H7 (cell line): ENCODE measurements at regions not wholly inside any gene's neighbourhood (a gene's known extent, or its start where the extent isn't known, plus 50 kb on each side); places are given as distances from the start of the nearest gene placed in this dataset.

ENCODE experiments used
- DNase-seq: peaks from one replicate; pipeline ENCODE4 v3.0.0; 2012
- H3K27me3 ChIP-seq: 2 replicates; pipeline ENCODE4 v1.6.0; 2011; ENCODE audit warnings: mild to moderate bottlenecking, low read length; ENCODE audit not compliant: control insufficient read depth, insufficient read depth
- H3K36me3 ChIP-seq: replicated peaks from 2 replicates; pipeline ENCODE4 v1.5.1; 2011; ENCODE audit warnings: low read length; ENCODE audit not compliant: control insufficient read depth, insufficient read depth
- H3K4me3 ChIP-seq: 2 replicates; pipeline ENCODE4 v1.5.1; 2011; ENCODE audit warnings: low read depth, mild to moderate bottlenecking, control low read depth, low read length, moderate library complexity; ENCODE audit not compliant: insufficient read depth

DNA sequence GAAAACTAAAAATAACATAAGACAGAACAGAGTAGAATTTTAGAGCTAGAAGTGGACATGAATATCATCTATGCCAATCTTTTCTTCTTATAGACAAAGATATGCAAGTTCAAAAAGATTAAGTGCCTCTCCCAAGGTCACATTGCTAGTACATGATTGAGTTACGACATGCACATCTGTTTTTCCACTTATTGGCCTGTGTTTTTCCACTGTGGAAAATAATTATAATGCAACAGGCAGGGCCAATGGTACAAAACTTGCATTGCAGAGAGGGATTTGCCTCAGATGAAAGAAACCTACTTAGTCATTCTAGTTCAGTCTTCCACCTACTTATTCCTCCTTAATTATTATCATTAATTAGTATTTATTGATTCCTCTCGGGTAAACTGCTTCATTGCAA is 407.8 kb upstream of the SGCD start:
- no peaks in the 10 kb centered on the region for H3K27me3 ChIP-seq
- no peak for DNase-seq
- H3K4me3 ChIP-seq, result no peak overlapping the region

DNA sequence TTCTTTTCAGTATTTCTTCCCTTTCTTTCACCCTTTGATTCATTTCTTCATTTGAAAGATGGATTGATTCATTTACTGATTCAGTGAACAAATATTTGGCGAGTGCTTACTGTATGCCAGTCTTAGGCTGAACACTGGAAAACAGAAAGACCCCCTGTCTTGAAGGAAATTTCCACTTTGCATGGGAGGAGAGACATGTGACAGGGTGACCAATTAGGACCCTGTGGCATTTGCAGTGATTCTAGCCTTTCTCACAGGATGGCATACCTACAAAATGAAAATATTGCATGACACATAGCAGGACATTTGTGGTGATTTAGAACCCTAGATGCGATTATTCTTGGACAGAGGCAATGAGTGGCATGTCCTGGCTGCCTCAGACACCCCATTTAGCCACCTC is 407.2 kb upstream of the SGCD start:
- DNase-seq, result no peak
- Histone ChIP-seq H3K36me3 (no peaks in the 10 kb centered on the region), H3K27me3 (no peaks in the 10 kb centered on the region), H3K4me3 (no peak overlapping the region)

More for the DNA sequence above, 407.8 kb upstream of the SGCD start:
- H3K36me3 ChIP-seq, result no peaks in the 10 kb centered on the region

DNA sequence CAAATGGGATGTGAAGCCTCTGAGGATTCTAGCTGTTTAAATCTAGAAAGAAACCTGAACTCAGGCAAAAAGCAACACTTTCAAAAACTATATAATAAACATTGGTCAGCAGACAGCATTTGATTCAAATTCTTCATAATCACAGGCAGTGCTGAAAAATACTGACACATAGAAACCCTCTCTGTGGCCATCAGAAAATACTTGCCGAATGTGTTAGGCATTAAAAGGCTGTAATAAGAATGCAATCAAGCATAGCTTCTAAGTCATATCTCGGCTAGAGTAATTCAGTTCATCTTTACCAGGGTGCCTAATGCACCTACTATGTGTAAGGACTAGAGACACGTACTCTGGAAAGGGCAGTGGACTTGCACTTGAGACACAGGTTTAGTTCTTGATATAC is 405.3 kb upstream of the SGCD start:
- no peaks in the 10 kb centered on the region for H3K36me3 ChIP-seq
- no peaks in the 10 kb centered on the region for H3K27me3 ChIP-seq
- DNase-seq, result no peak
- H3K4me3 ChIP-seq, result no peak overlapping the region

DNA sequence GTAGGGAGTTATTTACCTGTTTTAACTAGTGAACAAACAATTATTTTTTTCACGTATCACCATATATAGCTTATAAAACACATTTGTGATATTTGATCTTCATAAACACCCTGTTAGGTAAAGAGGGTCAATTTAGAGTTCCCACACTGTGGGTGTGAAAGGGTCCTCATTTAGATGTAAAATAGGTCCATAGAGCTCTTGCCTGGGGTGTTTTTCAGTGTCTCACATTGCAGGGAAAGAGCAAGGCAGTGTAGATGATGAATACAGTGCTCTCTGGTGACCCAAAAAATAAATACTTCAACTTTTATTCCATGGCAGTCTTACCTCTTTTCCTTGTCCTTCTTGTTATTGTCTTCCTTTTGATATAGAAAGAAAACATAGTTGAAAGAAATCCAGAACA is 403.2 kb upstream of the SGCD start:
- Histone ChIP-seq H3K27me3 (no peaks in the 10 kb centered on the region), H3K36me3 (no peaks in the 10 kb centered on the region), H3K4me3 (no peak overlapping the region)
- no peak for DNase-seq

DNA sequence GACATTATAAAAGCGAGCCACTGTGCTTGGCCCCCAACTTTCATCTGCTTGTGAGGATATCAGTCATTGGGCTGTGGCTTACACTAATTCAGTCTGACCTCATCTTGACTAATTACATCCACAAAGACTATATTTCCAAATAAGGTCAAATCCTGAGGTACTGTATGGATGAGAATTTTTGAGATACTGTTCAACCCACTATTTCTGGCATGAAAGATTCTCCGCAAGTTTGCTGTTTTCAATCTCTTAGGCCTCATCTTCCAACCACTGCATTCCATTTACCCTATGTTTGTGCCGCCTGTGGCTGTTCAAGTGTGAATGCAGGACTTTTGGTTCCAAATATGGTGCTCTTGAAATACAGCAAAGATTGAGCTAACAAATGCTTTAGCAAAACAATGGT is 400.9 kb upstream of the SGCD start:
- no peak for DNase-seq

DNA sequence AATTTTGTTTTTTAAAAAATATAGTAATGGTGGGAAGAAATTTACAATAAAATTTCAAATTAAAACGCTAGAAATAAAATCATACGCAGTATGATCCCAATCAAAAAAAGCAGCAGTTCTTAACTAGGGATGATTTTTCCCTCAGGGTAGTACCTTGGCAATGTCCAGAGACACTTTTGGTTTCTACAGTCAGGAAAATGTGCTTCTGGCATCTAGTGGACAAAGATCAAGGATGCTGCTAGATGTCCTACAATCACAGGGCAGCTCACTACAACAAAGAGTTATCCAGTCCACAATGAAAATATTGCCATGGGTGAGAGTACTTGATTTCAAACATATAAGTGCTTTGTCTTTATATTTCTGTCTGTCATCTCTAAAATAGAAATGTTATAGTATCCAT is 400.2 kb upstream of the SGCD start:
- DNase-seq, result no peak
- Histone ChIP-seq H3K4me3 (no peak overlapping the region), H3K27me3 (no peaks in the 10 kb centered on the region), H3K36me3 (no peaks in the 10 kb centered on the region)

More for the DNA sequence above, 400.9 kb upstream of the SGCD start:
- H3K4me3 ChIP-seq, result no peak overlapping the region
- no peaks in the 10 kb centered on the region for H3K27me3 ChIP-seq
- no peaks in the 10 kb centered on the region for H3K36me3 ChIP-seq

DNA sequence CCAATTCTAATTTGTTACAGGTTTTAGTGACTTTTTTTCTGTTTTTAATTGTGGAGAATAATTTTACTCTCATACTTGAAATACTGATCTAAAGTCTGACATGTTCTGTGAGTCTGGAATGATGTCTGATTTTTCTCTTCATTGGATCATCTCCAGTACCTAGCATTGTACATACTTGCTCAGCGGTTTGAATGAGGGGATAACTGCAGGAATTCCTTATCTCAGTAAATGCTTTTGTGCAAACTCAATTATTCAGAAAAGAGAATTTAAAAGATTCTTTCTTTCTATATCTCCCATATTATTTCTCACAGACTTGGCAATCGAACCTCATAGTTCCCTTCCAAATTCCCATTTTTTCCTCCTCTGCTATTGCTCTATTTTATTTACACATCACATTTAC is 397.9 kb upstream of the SGCD start:
- no peak for DNase-seq
- Histone ChIP-seq H3K36me3 (no peaks in the 10 kb centered on the region), H3K4me3 (no peak overlapping the region), H3K27me3 (no peaks in the 10 kb centered on the region)

DNA sequence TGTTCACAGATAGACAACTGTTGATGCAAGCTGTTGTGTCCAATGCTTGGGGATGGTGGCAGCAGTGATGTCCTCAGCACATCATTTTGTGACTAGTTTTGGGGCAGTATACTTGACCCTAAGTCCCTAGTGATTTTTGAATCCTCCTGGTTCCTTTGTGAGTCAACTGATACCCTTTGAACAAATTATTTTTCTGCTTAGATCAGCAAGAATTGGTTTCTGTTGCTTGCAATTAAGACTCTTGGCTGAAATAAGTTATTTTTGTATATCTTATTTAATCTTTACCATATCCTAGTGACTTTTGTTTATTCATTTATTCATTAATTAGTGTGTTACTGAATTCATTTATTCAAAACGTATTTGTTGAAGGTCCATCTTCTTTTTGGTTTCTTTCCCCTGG is 392.0 kb upstream of the SGCD start:
- no peaks in the 10 kb centered on the region for H3K27me3 ChIP-seq
- H3K36me3 ChIP-seq, result no peaks in the 10 kb centered on the region
- no peak overlapping the region for H3K4me3 ChIP-seq
- DNase-seq, result no peak

DNA sequence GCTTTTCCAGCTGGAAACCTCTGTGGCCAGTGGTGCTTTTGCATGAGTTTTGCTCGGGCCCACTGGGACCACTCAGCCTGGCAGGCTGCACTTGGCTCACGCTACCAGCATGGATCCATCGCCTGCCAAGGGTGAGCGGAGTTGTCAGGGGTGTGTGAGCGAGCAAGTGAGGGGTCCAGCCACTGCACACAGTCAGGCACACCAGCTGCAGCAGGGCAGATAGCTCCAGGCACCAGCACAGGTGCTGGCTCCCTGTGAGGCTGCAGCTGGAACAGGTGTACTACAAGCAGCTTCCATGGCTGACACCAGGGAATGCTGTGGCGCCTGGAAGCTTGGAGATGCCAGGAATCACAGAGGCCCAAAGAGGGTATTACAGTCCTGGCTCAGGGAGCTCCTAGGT is 391.2 kb upstream of the SGCD start:
- no peak for DNase-seq
- no peaks in the 10 kb centered on the region for H3K27me3 ChIP-seq
- H3K4me3 ChIP-seq, result no peak overlapping the region
- H3K36me3 ChIP-seq, result no peaks in the 10 kb centered on the region

DNA sequence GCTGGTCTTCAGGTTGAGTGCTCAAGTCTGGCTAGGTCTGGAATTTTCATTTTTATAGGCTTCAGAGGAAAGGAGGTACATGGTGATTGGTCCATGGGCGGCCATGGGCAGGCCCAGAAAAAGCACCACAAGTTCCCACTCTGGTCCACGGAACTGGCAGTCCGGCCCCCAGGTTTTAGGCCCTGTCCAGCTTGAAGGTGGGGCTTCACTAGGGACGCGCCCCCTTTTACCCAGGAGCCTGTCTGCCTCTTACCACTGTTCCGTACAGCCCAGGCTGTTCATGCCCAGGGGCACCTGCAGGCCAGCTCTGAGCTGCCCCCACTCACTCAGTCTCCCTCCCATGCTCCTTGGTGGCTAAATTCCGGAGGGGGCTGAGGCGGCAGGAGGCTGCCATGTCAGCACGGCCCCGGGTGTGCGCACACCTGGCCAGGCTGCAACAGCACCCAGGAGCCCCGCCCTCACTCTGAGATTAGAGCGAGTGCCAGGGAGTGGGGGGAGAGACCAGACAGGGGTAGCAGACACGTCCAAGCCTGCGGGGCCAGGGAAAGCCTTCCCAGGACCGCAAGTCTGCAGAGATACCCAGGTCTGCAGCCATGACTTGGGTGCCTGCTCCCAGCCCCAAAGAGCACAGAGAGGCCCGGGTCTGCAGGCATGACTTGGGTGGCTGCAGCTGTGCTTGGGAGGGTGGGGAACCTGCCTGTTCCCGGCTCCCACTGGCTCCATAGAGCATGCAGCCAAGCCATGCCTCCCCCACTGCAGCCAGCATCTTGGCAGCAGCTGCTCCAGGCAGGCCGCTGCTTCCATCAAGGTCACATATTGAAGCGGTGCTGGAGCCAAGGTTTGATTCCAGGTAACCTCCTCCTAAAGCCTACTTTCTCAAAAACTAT is 390.2 kb upstream of the SGCD start:
- Histone ChIP-seq H3K4me3 (no peak overlapping the region), H3K36me3 (no peaks in the 10 kb centered on the region), H3K27me3 (no peaks in the 10 kb centered on the region)
- peak; percentile 9 for DNase-seq

DNA sequence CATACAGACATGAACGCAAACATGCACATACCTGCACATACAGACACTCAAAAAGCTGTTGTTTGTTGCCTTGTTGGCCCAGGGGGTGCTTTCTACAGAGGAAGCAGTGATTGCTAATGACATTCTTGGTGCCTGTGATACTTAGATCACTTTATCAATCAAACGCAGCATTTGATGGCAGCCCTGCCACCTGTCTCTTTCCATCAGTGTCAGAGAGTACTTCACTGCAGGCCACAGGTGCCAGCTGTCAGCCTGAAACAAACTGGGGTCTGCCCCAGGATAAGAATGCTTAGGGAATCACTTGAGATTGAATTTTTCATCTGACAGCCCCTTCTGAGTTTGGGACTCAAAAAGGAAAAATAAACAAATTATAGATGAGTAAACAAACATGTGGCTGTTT is 388.9 kb upstream of the SGCD start:
- Histone ChIP-seq H3K4me3 (no peak overlapping the region), H3K36me3 (no peaks in the 10 kb centered on the region), H3K27me3 (no peaks in the 10 kb centered on the region)
- DNase-seq, result no peak

DNA sequence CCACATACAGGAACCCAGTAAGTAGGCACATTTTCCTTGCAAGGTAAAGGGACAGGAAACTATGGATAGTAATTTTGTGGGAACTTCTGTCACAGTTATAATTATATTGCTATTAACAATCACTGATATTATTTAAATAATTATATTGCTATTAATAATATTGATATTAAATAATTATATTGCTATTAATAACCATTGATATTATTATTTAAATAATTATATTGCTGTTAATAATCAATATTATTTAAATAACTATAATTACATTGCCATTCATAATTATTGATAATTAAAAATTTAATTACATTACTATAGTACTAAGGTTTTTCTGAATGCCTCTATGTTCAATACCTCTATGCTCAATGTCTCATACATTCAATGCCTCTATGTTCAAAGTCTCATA is 385.6 kb upstream of the SGCD start:
- Histone ChIP-seq H3K36me3 (no peaks in the 10 kb centered on the region), H3K4me3 (no peak overlapping the region), H3K27me3 (no peaks in the 10 kb centered on the region)
- no peak for DNase-seq

DNA sequence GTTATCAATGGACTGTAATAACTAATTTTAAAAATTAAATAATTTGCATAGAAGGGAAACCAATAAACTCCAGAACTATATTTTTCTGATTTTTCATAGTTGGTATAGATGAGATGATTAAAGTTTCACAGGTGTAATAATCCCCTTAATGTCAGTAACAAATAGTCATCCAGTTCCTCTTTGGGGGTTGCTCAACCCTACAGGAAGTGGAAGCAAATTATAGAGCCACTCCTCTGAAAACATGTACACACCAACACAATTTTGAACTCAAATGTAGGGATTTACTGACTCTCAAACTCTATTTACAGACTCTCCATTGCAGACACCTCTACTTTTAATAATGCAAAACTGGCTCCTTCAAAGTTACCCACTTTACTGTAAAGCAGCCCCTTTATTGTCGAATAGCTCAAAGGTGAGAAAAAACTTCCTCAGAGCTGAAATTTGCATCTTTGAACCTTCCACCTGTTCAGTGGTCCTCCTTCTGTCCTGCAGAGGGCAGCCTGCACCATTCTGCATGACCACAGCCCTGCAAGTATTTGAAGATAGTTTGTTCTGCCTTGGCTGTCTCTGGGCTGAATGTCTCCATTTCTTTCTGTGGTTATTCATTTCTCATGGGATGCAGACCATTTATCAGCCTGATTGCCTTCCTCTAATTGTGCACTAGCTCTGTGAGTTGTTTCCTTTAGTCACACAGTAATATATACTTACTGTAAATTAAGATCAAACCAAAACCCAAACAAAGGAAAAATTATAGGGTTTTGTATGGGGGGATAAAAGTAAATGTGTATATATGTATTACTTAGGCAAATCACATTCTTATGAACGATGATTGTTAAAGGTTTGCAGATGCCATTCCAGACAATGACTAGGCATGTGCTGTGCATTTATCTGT is 383.2 kb upstream of the SGCD start:
- no peak overlapping the region for H3K4me3 ChIP-seq
- no peaks in the 10 kb centered on the region for H3K36me3 ChIP-seq
- H3K27me3 ChIP-seq, result no peaks in the 10 kb centered on the region
- peak; percentile 41 for DNase-seq

DNA sequence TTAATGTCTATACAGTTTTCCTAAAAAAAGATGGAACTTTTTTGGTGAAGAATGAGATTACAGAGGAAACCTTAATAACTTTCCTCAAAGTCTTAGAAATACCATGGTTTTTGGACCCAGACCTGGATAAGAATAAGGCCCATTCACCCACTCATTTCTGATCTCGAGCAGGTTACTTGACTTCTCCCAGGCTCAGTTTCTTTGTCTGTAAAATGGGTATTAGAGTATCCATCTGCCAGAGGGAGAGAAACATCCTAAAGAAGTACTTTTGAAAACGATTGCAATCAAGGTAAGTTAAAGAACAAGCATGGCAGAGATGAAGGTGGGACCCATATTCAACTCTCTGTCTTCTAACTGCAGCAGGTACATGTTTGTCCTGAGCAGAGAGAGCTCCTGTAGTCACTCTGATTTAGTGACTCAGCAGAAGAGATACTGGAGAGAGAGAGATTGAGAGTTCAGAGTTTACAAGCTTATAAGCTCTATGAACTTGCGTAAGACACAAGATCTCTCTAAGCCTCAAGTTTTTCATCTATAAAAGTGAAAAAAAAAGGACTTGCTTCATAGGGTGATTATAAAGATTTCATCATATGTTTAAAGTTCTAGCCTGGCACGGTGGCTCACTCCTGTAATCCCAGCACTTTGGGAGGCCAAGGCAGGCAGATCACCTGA is 379.4 kb upstream of the SGCD start:
- no peak for DNase-seq
- H3K36me3 ChIP-seq, result no peaks in the 10 kb centered on the region
- no peaks in the 10 kb centered on the region for H3K27me3 ChIP-seq
- no peak overlapping the region for H3K4me3 ChIP-seq

DNA sequence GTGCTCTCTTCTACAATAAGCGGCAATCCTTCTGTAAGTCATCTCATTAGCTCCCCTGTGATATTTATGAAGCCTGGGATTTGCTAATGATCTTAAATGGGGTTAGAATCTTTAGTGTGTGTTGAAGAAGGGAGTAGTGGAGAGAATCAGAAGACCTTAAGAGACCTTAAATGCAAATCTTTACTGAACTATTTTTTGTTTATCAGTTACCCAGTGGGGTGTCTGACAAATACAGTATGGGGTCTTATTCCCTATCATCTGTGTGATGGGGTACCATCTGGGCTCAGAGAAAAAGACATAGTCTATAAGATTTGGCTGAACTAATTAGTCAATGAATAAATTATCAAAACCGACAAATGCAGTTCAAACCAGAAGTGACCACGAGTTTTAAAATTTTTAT is 378.4 kb upstream of the SGCD start:
- Histone ChIP-seq H3K4me3 (no peak overlapping the region), H3K36me3 (no peaks in the 10 kb centered on the region), H3K27me3 (no peaks in the 10 kb centered on the region)
- no peak for DNase-seq
